ENCODE measurements at regions not wholly inside any gene's neighbourhood (a gene's known extent, or its start where the extent isn't known, plus 50 kb on each side); places are given as distances from the start of the nearest gene placed in this dataset.

DNA sequence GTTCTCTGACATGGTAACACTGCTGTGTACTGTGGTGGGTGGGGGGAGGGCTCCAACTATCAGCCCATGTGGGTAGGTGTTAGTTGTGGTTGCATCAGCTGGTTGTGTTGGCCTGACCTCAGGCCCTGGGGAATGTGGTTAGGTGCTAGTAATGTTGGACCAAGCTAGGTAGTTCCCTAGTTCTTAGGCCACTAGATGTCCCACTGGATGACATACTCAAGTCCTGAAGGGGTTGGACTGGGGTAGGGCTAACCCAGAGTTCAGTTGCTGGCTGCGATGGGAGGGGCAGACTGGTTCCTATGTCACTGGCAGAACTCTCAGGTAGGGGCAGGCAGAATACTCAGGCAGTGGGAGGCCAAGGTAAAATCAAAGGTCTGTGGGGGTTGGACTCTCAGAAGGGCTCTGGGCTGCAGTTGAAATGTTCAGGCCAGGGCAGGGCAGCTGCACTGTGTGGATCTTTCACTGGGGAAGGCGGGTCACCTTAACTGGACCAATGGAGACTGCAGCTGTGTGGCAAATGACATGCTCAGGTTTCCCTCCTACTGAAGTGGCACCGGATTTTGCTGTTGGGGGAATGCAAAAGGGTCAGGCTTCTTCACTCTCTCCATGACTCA lies 870.7 kb downstream of the LRRIQ3 start:
- TF ChIP-seq, protein P1, sequence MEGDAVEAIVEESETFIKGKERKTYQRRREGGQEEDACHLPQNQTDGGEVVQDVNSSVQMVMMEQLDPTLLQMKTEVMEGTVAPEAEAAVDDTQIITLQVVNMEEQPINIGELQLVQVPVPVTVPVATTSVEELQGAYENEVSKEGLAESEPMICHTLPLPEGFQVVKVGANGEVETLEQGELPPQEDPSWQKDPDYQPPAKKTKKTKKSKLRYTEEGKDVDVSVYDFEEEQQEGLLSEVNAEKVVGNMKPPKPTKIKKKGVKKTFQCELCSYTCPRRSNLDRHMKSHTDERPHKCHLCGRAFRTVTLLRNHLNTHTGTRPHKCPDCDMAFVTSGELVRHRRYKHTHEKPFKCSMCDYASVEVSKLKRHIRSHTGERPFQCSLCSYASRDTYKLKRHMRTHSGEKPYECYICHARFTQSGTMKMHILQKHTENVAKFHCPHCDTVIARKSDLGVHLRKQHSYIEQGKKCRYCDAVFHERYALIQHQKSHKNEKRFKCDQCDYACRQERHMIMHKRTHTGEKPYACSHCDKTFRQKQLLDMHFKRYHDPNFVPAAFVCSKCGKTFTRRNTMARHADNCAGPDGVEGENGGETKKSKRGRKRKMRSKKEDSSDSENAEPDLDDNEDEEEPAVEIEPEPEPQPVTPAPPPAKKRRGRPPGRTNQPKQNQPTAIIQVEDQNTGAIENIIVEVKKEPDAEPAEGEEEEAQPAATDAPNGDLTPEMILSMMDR (IDR thresholded peaks at IDR 0.05), result no peak
- TF ChIP-seq ZFX (IDR thresholded peaks at IDR 0.05; ENCODE audit: borderline replicate concordance), result no peak

Measured in 22Rv1 (cell line).